GM12873 (cell line): ENCODE measurements at regions not wholly inside any gene's neighbourhood (a gene's known extent, or its start where the extent isn't known, plus 50 kb on each side); places are given as distances from the start of the nearest gene placed in this dataset.

ENCODE experiments used
- CTCF ChIP-seq: IDR thresholded peaks from 2 replicates; pipeline ENCODE4 v1.5.1; 2012; ENCODE audit warnings: low read depth, mild to moderate bottlenecking, moderate library complexity, low read length, control low read depth; ENCODE audit not compliant: insufficient read depth; ENCODE audit errors: missing control alignments

DNA sequence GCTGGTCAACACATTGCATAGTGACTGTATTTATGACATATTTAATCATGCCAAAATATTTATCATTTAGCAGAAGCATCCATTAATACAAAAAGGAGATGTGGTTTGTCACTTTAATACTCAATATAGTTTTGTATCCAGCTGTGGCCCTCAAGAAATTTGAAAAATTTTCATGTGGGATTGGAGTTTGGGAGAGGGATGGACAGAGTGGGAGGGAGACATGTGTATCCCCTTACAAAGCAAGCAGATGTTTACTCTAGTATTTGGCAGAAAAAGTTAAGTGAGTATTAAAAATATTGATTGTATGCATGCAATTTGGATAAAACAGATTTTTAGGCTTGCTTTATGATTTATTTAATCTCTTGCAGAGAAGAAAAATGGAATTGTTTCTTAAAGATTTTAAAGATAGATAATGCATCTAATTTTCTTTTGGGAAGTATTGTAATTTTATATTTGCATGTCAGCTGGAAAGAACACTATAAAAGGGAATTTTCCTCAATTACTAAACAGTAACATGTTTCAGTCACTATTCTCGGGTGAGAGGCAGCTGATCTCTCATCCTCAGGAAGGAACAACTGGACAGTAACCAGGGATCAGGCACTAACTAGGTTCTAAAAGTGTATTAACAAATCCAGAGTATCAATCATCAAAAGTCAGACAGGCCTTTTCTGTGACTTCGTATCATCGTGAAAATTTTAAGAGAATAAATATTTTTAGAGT, 1184.7 kb upstream of the NXPH2 start:
- TF ChIP-seq CTCF, result no peak

DNA sequence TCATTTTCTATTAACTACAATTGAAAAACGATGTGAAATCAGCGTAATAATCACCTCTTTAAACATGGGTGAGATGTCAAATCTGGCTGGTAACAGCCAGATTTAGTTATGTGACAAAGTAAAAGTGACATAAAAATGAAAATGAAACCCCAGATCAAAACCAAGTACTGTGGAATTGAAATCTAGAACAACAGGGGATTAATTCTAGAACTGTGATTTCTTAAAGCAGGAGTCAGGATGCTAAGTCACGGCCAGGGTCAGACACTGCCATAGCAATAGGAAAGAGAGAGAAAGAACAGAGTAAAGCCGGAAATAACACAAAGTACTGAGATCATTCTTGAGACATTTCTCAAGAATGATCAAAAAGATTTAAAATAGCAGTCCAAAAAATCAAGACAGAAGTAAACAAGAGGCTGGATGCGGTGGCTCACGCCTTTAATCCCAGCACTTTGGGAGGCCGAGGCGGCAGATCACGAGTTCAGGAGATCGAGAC, 1183.7 kb upstream of the NXPH2 start:
- no peak for TF ChIP-seq CTCF

DNA sequence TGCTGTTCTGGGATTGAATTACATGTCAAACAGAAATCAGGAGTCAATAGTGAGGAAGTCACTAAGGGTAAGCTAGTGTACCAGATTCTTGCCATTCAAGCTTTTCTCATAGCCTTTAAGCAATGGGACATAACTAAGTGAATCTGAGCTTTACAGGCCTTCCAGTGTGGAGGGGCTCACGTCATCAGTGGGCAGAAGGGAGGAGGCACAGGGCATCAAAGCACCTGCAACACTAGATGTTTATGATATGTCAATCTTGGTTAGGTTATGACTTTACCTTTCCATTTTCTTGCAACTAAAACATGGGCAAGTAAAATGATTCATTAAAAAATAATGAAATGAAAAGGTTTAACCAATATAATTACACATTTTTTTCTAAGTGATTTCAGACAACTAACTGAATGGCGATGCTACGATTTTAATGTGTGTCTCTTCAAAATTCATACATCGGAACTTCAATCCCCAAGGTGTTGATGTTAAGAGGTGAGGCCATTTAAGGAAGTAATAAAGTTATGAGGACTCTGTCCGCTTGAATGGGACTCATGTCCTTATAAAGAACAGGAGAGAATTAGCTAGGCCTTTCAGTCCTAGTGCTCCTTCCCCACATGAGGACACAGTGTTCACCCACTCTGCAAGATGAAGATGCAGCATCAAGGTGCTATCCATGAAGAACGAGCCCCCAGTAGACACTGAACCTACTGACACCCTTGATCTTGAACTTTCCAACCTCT, 1169.2 kb upstream of the NXPH2 start:
- TF ChIP-seq CTCF, result no peak

- TF ChIP-seq CTCF, result no peak
Observed at GRCh38 chr2:139946690-139947089, 1166.5 kb upstream of the NXPH2 start.

DNA sequence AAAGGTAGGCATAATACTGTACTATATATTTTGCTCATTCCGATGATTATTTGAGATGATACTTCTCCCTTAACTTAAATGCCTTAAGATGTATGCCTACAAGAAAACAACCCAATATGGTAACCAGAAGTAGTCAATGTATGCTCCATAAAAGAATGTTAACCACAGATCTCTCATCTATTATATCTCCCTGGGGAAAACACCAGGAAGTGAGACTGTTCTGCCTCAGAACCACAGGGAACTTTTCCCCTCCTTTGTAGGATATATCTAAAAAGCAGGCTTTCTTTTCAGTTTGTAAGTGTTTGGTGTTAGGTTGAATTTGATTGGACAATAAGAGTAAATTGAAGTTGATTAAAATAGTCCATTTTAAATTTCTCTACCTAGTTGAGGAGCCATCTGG, 1160.5 kb upstream of the NXPH2 start:
- TF ChIP-seq CTCF, result no peak

DNA sequence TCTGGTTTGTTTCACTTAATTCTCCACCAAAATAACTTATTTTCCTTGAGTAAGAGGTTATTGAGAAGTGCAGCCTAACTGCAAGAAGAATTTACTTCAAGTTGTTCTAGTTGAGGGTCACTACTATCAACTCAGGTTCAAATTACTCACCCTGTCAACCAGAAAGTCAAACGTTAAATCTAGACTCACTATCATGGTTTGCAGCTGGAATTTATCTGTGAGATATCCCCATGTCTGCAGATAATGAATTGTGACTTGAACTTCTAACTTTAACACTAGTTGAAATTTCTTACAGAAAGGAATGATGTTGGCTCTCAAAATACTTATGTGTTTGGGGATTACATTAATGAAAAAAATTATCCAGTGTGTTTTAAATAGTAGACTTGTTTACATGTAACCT, 1145.7 kb upstream of the NXPH2 start:
- no peak for TF ChIP-seq CTCF

GRCh38 chr2:139924070-139924469, 1143.9 kb upstream of the NXPH2 start:
- TF ChIP-seq CTCF, result no peak
